Heart left ventricle (tissue), 16 donors: ENCODE measurements at regions not wholly inside any gene's neighbourhood (a gene's known extent, or its start where the extent isn't known, plus 50 kb on each side); places are given as distances from the start of the nearest gene placed in this dataset.

ENCODE experiments used
- ATAC-seq, 4 donors: fragments of 200-7000 bp; cut with Tn5 transposase; one replicate each; pipeline ENCODE4 v1.9.1; 2020 to 2022; ENCODE audit warnings: moderate library complexity in 4 of 4, mild to moderate bottlenecking in 3 of 4, moderate number of reproducible peaks in 1 of 4
- DNase-seq, 5 donors: peaks; one replicate each; pipeline ENCODE4 v3.0.0-alpha.2; 2020
- H3K27ac ChIP-seq, 12 donors: fragments of 200-600 bp; sonication (generic) in 4 of 12; one replicate each; pipeline versions ENCODE4 v1.5.0 to v1.8.0; 2016 to 2022; ENCODE audit warnings: mild to moderate bottlenecking in 2 of 12
- H3K27me3 ChIP-seq, 9 donors: fragments of 200-600 bp; sonication (generic) in 2 of 9; one replicate each; pipeline versions ENCODE4 v1.5.1 to v1.8.0; 2016 to 2022; ENCODE audit warnings: mild to moderate bottlenecking in 3 of 9
- H3K36me3 ChIP-seq, 9 donors: fragments of 200-600 bp; sonication (generic) in 2 of 9; one replicate each; pipeline versions ENCODE4 v1.5.0 to v1.8.0; 2018 to 2022; ENCODE audit warnings: mild to moderate bottlenecking in 2 of 9
- H3K4me1 ChIP-seq, 12 donors: fragments of 200-600 bp; sonication (generic) in 4 of 12; one replicate each; pipeline versions ENCODE4 v1.5.0 to v1.8.0; 2016 to 2022; ENCODE audit warnings: mild to moderate bottlenecking in 3 of 12
- H3K4me3 ChIP-seq, 12 donors: fragments of 200-600 bp; sonication (generic) in 4 of 12; one replicate each; pipeline versions ENCODE4 v1.5.0 to v1.8.0; 2017 to 2022; ENCODE audit warnings: mild to moderate bottlenecking in 9 of 12, moderate library complexity in 4 of 12
- H3K9me3 ChIP-seq, 12 donors: fragments of 200-600 bp; sonication (generic) in 4 of 12; one replicate each; pipeline versions ENCODE4 v1.5.0 to v1.8.0; 2016 to 2022; ENCODE audit warnings: mild to moderate bottlenecking in 1 of 12
- POLR2A ChIP-seq, 2 donors: fragments of 450-650 bp; IDR thresholded peaks; one replicate each; pipeline ENCODE4 v1.6.1; 2017; ENCODE audit warnings: antibody characterized with exemption in 2 of 2, mild to moderate bottlenecking in 2 of 2, moderate library complexity in 2 of 2
- WGBS, 4 donors: extraction: QIAGEN DNeasy Blood & Tissue Kit in 2 of 4; methylation state at CpG; one replicate each; pipeline versions ENCODE4 v1.1.5 to v1.1.7; 2013 to 2018; 5-methylcytosine and 5-hydroxymethylcytosine counted together
- intact Hi-C, 10 donors: fragments of 100-400 bp; cut with DNase I; formaldehyde crosslinking; loops; one replicate each; pipeline versions ENCODE4 v1.11.1 to v1.14.2; 2022
- TF ChIP-seq, protein P1 (sequence below), 12 donors: fragments of 200-600 bp; sonication (generic) in 4 of 12; IDR thresholded peaks; one replicate each; pipeline versions ENCODE4 v1.5.0 to v1.8.0; 2018 to 2022; ENCODE audit warnings: antibody characterized with exemption in 12 of 12, mild to moderate bottlenecking in 5 of 12
- donor health status: ischemic (EF 13 %, LVEDD 7.1; RV severe dilation, severe dysfunction).
- donor health status: healthy with polysubstance abuse.
- donor health status: DM: no; HTN: yes; CAD: no.
- donor health status: DM: no; HTN: no; CAD: no.
- donor health status: ischemic (EF 25% LVEDD 6.9; RV normal size, moderate dysfunction).
- donor health status: ischemic (EF 25% LVEDD 5.7; RV mildly dilated, moderate dysfunction).
- donor health status: healthy.
- donor health status: DM: yes; HTN: yes; CAD: no.
- donor health status: ischemic (EF 35%, LVEDD 5.7; RV mildly dilated, moderate dysfunction).
- donor health status: nonischemic (EF 11% LVEDD 7.7; RV severe dilation, severe dysfunction).
- donor health status: DM: yes; HTN: yes; CAD: no.
- donor health status: PGD.
- donor health status: ischemic (EF 29% LVEDD 5.4; RV normal size, mild dysfunction).
- donor health status: nonischemic (EF 23%, LVEDD 6.1; RV moderate dilation, normal function).

DNA sequence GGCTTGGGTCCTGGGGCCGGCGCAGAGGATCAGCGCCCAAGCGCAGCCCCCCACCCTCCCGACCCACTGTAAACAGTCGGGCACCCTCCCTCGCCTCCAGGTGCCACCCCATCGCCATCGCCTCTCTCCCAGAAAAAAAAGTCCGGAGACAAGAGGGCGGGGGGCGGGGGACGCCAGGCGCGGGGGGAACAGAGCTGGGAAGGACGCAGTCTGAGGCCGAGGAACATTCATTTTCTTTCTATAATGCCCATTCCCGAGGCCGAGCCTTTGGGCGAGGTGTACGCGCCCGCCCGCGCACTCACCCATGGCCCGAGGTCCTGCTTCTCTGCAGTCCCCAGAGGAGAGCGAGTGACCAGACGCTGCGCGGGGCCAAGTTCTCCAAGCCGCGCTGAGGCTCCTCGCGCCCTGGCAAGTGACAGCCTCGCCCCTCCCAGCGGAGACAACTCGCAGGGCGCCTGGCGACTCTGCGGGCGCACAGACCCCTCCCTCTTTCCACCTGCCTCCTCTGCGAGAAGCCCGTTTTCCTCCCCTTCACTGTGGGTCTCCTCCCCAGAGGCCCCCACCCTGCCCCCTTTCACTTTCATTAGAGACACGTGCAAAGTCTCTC, 63.5 kb upstream of the WDR17 start:
- intact Hi-C loops = no loop called here
- peak in 2 of 4 donors; percentile 18 to 36 for ATAC-seq
- H3K4me3 ChIP-seq = peak overlapping the region in 11 of 12 donors; percentile 19 to 61 (median 49)
- H3K4me1 ChIP-seq = peaks cover 0 to 20% (median 4%) of the 10 kb centered on the region in 12 donors
- H3K36me3 ChIP-seq = no peaks in the 10 kb centered on the region
- peak overlapping the region in 1 of 12 donors; percentile 77 for H3K27ac ChIP-seq
- H3K9me3 ChIP-seq = no peaks in the 10 kb centered on the region
- TF ChIP-seq POLR2A (IDR thresholded peaks at IDR 0.05) = no peak
- TF ChIP-seq, protein P1, sequence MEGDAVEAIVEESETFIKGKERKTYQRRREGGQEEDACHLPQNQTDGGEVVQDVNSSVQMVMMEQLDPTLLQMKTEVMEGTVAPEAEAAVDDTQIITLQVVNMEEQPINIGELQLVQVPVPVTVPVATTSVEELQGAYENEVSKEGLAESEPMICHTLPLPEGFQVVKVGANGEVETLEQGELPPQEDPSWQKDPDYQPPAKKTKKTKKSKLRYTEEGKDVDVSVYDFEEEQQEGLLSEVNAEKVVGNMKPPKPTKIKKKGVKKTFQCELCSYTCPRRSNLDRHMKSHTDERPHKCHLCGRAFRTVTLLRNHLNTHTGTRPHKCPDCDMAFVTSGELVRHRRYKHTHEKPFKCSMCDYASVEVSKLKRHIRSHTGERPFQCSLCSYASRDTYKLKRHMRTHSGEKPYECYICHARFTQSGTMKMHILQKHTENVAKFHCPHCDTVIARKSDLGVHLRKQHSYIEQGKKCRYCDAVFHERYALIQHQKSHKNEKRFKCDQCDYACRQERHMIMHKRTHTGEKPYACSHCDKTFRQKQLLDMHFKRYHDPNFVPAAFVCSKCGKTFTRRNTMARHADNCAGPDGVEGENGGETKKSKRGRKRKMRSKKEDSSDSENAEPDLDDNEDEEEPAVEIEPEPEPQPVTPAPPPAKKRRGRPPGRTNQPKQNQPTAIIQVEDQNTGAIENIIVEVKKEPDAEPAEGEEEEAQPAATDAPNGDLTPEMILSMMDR (IDR thresholded peaks at IDR 0.05) = no peak
- DNase-seq = peak in 3 of 5 donors; percentile 24 to 57 (median 25)
- 1% methylated on average over 29 to 44 of the region's 44 CpGs for WGBS, 4 donors
- H3K27me3 ChIP-seq = peaks cover 3 to 28% (median 16%) of the 10 kb centered on the region in 9 donors

DNA sequence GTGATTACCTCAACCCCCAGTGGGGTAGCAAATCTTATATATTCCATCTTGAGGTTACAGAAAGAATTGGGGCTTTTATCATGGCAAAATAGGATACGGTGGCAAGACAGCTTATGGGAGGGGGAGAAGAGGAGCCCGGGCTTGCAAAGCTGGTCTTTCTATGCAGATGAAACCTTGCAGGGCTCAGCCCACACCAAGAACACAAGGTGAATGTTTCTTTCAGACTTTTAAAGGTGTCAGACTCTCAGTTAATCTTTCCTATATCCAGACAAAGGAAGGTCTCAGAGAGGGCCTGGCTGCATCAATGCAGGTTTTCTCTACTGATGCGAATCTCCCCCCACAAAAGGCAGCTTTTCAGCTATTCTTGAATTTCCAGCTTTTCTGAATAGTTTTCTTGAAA, 59.9 kb upstream of the WDR17 start:
- Histone ChIP-seq H3K27me3 (peaks cover 3 to 21% (median 12%) of the 10 kb centered on the region in 9 donors), H3K36me3 (no peaks in the 10 kb centered on the region), H3K9me3 (peaks cover 0 to 6% (median 0%) of the 10 kb centered on the region in 12 donors), H3K4me1 (peaks cover 0 to 18% (median 4%) of the 10 kb centered on the region in 12 donors), H3K4me3 (no peak overlapping the region), H3K27ac (no peak overlapping the region)
- 54 to 67% (median 59%) methylated on average over 3 of the region's 3 CpGs for WGBS, 4 donors
- TF ChIP-seq POLR2A (IDR thresholded peaks at IDR 0.05) = no peak
- TF ChIP-seq, protein P1 (IDR thresholded peaks at IDR 0.05) = no peak
- no peak for ATAC-seq
- intact Hi-C loops = no loop called here
- DNase-seq = no peak

DNA sequence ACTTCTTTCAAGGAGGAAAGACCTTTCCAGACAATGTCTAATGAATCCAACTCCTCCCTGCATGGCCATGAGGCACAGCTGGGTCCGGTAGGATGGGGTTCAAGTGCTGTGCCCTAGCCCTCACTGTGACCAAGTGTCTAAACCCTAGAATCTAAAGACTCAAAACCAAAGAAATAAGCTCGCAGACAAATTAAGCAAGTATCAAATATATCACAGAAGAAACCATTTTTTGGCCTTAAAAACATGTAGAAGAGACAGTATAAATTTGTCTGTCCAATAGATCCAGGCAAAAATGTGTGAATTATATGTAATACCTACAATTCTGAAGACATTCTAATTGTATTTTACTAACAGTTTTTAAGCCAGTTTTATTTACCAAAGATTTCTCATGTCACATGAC, 56.4 kb upstream of the WDR17 start:
- DNase-seq (no peak), ATAC-seq (no peak)
- Histone ChIP-seq H3K9me3 (peaks cover 0 to 6% (median 0%) of the 10 kb centered on the region in 12 donors), H3K27ac (no peak overlapping the region), H3K4me3 (no peak overlapping the region), H3K27me3 (no peaks in the 10 kb centered on the region), H3K4me1 (no peaks in the 10 kb centered on the region), H3K36me3 (no peaks in the 10 kb centered on the region)
- TF ChIP-seq POLR2A (IDR thresholded peaks at IDR 0.05) = no peak
- TF ChIP-seq, protein P1 (IDR thresholded peaks at IDR 0.05) = no peak
- intact Hi-C loops = no loop called here
- 83 to 89% (median 86%) methylated on average over 2 of the region's 2 CpGs for WGBS, 4 donors

DNA sequence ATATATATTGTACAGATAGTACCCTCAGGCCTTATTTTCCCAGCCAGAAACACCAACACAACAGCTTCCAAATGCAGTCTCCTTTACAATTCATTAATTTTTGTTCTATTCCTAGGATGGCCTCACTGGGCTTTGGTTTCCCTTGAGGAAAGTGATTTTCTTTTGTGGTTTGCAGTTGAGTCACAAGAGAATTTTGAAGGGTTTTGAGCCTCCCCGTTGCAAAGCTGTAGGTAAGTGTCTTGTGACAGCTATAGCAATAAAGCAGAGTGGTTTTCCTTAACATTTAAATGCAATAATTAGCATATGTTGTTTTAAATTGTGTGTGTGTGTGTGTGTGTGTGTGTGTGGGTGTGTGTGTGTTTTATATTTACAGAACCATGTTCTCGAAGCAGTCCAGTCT, 54.1 kb upstream of the WDR17 start:
- H3K36me3 ChIP-seq = no peaks in the 10 kb centered on the region
- no peak for TF ChIP-seq POLR2A (IDR thresholded peaks at IDR 0.05)
- TF ChIP-seq, protein P1 (IDR thresholded peaks at IDR 0.05) = no peak
- intact Hi-C loops = no loop called here
- peaks cover 0 to 6% (median 0%) of the 10 kb centered on the region in 12 donors for H3K9me3 ChIP-seq
- ATAC-seq = no peak
- no peaks in the 10 kb centered on the region for H3K27me3 ChIP-seq
- H3K27ac ChIP-seq = no peak overlapping the region
- no peaks in the 10 kb centered on the region for H3K4me1 ChIP-seq
- no peak for DNase-seq
- H3K4me3 ChIP-seq = no peak overlapping the region
- 57 to 73% (median 68%) methylated on average over 2 of the region's 2 CpGs for WGBS, 4 donors
